Vagina (tissue), 2 donors: ENCODE measurements at regions not wholly inside any gene's neighbourhood (a gene's known extent, or its start where the extent isn't known, plus 50 kb on each side); places are given as distances from the start of the nearest gene placed in this dataset.

Experiments
- POLR2A ChIP-seq, 2 donors: fragments of 450-650 bp; IDR thresholded peaks; one replicate each; pipeline ENCODE4 v1.6.1; 2017; ENCODE audit warnings: antibody characterized with exemption in 2 of 2, mild to moderate bottlenecking in 2 of 2, moderate library complexity in 2 of 2
- POLR2AphosphoS5 ChIP-seq, 2 donors: sonication (generic); formaldehyde crosslinking; IDR thresholded peaks; one replicate each; pipeline ENCODE4 v1.9.0; 2017; ENCODE audit warnings: antibody characterized with exemption in 2 of 2, mild to moderate bottlenecking in 2 of 2, low read depth in 1 of 2; ENCODE audit not compliant: insufficient read depth in 1 of 2
- TF ChIP-seq, protein P1 (sequence below), 3 experiments: fragments of 450-650 bp in 2 of 3; fragments of 200-600 bp in 1 of 3; sonication (generic) in 1 of 3; IDR thresholded peaks; one replicate each; pipeline ENCODE4 v1.5.1; 2017 to 2019; ENCODE audit warnings: antibody characterized with exemption in 3 of 3, mild to moderate bottlenecking in 2 of 3, moderate library complexity in 2 of 3

DNA sequence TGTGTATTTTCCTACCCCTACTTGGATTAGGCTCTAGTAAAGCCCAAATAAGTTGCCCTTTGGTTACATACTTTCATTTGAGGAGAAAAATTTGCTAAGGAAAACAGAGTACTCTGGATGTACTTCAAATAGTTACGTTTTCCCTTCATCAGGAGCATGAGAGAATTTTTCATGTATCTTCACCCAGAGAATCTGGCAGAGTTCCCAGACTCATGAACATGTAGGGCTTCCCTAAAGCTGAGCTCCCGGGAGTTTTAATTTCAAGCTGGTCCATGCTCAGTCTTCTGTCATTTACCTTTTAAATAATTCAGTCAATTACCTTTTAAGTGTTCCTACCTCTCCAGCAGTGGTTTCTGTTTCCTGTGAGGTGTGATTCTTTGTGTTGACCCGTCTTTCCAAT, 367.5 kb upstream of the GRID2 start:
- TF ChIP-seq, protein P1, sequence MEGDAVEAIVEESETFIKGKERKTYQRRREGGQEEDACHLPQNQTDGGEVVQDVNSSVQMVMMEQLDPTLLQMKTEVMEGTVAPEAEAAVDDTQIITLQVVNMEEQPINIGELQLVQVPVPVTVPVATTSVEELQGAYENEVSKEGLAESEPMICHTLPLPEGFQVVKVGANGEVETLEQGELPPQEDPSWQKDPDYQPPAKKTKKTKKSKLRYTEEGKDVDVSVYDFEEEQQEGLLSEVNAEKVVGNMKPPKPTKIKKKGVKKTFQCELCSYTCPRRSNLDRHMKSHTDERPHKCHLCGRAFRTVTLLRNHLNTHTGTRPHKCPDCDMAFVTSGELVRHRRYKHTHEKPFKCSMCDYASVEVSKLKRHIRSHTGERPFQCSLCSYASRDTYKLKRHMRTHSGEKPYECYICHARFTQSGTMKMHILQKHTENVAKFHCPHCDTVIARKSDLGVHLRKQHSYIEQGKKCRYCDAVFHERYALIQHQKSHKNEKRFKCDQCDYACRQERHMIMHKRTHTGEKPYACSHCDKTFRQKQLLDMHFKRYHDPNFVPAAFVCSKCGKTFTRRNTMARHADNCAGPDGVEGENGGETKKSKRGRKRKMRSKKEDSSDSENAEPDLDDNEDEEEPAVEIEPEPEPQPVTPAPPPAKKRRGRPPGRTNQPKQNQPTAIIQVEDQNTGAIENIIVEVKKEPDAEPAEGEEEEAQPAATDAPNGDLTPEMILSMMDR (IDR thresholded peaks at IDR 0.05): no peak
- TF ChIP-seq POLR2A (IDR thresholded peaks at IDR 0.05) (no peak), POLR2AphosphoS5 (IDR thresholded peaks at IDR 0.05; ENCODE audit: insufficient read depth in 1 of 2, low read depth in 1 of 2) (no peak)
